ENCODE measurements at regions not wholly inside any gene's neighbourhood (a gene's known extent, or its start where the extent isn't known, plus 50 kb on each side); places are given as distances from the start of the nearest gene placed in this dataset.
"Not testable (repeated sequence)": the region's sequence is repeated elsewhere in the genome, so short reads cannot be mapped to it uniquely, and the experiment has no call there.

DNA sequence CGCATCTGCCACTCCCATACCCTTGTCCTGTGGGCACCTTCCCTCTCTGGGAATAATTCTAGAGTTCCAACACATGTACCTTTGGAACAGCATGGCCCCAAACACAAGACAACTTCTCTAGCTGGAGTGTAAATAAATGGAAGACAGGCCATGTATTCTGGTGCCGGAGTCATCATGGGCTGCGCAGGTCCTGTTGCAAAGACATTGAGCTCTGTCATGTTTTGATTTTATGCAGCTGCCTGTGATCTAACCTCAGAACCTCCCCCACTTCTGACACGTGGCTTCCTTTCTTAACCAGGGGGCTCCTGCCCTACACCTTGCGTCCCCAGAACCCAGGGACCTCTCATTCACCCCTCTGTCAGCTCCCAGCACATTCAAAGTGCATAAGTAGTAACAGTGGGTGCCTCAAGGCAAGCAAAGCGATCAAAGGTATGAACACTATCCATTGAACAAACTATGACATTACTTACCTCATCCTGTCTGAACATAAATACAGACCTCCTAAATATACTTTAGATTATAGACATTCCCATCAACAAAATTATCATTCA is 219.9 kb downstream of the FGFR2 start:
- no peak for DNase-seq (ENCODE audit: low spot score)

DNA sequence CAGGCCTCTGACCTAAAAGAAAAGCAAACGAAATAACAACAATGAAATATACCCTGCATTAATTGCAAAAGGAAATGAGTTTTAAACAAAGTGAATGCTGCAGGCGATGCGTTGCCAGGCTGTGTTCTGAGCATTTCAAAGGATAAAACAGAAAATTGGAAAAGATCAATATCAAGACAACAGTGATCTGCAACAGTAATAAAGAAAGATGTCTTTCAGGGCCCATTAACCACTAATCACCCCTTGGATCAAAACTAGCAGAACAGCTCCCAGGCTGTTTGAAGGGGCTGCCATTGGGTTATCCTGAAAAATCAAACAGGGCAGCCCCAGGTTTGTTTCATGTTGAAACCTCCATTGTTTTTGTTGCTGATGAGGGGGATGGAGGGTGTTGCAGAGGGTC is 219.2 kb downstream of the FGFR2 start:
- no peak for DNase-seq (ENCODE audit: low spot score)

DNA sequence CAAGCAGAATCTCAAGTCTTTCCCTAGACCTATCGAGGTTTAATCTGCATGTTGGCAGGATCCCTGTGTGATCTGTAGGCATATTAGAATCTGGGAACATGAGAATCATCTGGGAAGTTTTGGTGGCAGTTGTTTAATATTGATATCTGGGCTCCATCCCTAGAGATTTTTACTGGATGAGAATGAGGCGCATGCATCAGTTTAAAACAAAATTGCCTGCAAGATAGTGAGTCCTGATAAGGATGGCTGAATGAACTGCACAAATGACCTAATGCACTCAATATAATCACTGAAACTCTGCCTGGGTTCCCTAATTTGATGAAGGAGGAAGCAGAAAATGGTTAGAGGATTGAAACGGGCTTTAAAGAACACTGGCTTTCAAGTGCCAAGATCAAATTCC is 218.0 kb downstream of the FGFR2 start:
- DNase-seq (ENCODE audit: low spot score) = no peak

DNA sequence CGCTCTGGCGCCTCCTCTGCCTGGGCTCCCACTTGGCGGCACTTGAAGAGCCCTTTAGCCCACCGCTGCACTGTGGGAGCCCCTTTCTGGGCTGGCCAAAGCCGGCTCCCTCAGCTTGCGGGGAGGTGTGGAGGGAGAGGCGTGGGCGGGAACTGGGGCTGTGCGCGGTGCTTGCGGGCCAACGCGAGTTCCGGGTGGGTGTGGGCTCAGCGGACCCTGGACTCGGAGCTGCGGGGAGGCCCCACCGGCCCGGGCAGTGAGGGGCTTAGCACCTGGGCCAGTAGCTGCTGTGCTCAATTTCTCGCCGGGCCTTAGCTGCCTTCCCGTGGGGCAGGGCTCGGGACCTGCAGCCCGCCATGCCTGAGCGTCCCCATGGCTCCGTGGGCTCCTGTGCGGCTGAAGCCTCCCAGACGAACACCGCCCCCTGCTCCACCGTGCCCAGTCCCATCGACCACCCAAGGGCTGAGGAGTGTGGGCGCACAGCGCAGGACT is 216.2 kb downstream of the FGFR2 start:
- DNase-seq (ENCODE audit: low spot score) = not testable (repeated sequence)

DNA sequence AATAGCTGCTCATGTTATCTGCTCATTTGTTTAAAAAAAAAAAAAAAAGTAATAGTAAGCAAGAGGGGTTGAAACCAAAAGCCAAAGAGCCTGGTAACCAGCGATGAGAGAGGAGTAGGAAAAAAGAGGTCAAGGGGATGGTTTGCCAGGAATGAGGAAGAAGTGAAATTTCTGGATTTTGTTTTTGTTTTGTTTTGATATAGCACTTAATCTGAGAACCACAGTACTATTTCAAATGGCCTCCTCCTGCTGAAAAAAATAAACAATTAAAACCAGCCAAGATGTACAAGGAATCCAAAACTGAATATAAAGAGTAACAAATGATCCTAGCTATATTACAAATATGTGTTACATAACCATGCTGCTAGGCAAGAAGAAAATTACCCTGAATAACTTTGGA is 213.1 kb downstream of the FGFR2 start:
- DNase-seq (ENCODE audit: low spot score) = no peak

DNA sequence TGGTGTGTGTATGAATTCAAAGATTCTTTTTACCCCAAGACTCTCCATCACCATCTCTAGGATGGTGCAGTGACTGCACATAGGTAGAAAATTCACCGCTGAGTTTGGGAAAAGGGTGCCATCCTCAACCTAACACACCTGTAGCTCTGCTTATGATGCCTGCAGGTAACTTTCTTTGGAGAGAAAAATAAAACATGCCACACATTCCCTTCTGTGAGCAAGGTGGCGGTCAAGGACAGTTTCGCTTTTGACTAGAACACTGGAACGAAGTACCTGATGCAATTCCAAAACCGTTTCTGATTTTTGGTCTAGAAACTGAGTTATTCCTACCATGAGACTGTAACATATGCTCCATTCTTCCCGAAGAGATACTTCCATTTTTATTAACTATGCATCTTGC is 205.6 kb downstream of the FGFR2 start:
- DNase-seq (ENCODE audit: low spot score) = no peak

DNA sequence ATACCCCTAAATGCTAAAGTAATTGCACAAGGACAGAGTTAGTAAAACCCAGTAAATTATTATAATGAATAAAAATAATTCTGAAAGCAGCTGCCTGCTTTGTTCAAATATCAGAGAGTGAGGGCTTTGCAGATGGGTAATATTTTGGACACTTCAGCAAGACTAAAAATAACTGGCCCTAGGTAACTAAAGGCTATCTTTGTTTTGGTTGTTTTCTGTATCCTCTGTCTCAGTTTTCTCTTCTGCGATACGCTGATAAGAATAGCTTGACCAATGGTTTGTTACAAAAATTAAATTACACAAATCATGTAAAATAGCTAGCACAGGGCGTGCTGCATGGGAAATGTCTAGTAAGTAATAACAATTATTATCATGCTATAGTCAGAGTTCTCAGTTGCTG is 204.7 kb downstream of the FGFR2 start:
- no peak for DNase-seq (ENCODE audit: low spot score)

DNA sequence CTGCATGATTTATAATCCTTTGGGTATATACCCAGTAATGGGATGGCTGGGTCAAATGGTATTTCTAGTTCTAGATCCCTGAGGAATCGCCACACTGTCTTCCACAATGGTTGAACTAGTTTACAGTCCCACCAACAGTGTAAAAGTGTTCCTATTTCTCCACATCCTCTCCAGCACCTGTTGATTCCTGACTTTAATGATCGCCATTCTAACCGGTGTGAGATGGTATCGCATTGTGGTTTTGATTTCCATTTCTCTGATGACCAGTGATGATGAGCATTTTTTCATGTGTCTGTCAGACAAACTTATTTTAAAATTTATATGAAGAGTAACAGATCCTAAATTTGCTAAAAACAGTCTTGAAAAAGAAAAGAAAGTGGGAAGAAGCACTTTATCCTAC is 197.7 kb downstream of the FGFR2 start:
- DNase-seq (ENCODE audit: low spot score) = not testable (repeated sequence)

DNA sequence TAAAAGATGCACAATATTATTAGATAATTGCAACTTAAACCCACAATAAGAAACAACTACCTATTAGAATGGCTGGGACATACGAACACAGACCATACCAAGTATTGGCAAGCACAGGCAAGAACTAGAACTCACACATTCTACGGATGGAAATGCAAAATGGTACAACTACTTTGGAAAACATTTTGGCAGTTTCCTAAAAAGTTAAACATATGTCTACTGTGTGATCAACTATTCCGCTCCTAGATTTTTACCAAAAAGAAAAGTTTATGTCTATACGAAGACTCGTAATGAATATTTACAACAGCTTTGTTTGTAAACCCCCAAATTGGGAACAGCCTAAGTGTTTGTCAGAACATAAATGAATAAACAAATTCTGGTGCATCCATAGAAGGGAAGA is 194.7 kb downstream of the FGFR2 start:
- DNase-seq (ENCODE audit: low spot score) = no peak

DNA sequence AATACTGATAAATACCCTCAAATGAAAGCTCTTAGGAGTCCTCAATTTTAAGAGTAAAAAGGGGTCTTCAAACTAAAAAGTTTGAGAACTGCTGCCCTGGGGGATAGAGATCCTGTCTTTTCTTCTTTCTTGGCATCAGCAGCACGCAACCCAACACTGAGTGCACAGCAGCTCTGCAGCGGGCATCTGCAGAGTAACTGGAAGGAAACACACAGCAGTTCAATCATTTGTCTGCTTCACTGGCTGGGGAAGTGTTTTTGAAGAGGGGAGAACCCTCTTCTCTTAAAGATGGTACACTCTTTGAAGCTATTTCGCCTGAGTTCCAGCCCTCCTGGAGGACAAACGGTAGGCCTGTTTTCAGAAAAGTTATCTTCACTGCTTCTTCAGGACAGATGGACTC is 193.6 kb downstream of the FGFR2 start:
- DNase-seq (ENCODE audit: low spot score) = no peak

DNA sequence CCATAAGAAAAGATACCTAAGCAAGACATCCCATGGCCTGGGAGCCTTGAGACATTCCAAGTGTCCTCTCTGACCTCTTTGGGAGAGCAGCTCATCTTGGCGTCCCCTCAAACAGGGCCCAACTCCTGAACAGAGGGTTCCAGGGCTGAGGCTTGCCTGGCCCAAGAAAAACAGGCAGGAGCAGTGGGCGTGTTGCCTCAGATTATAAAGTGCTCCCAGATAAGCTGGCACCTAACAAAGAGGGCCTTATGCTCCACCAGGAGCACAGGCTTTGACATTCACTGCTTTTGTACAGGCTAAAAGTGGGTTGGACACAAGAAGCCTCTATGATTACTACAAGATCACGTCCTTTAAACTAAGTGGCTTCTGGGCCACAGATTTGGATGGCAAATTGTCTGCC is 193.1 kb downstream of the FGFR2 start:
- no peak for DNase-seq (ENCODE audit: low spot score)

DNA sequence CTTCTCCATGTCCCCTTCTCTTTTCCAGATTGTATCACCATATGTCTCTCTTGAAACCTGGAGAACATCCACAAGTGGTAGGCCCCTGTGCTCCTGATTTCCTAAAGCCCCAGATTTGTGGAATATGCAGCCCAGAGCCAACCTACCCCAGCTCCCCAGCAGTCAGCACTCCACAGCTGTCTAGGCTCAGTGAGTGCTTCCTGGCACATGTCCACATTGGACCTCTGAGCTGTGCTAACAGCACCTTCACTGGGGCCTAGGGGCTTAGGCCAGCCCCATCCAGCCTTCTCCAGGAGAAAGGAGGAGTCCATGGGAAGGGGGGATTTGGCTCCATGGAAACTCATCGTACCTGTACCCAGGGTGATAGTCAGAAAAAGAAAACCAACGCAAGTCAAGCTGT is 192.7 kb downstream of the FGFR2 start:
- no peak for DNase-seq (ENCODE audit: low spot score)

DNA sequence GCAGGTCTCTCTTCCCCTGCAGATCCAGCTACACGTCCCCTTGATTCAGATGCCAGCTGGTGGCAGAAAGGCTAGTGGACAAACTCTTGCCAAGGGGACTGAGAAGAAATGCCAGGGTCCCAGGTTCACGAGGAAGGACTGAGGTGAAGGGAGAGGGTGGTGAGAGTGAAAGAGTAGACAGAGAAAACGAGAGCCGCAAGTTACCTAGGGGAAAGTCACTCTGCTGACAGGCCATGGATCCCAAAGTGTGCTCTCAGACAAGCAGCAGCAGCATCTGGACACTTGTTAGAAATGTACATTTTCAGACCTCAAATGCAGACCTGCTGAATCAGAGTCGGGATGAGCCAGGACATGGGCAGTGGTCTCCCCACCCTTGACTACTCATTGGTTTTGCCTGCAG is 192.3 kb downstream of the FGFR2 start:
- DNase-seq (ENCODE audit: low spot score) = no peak

DNA sequence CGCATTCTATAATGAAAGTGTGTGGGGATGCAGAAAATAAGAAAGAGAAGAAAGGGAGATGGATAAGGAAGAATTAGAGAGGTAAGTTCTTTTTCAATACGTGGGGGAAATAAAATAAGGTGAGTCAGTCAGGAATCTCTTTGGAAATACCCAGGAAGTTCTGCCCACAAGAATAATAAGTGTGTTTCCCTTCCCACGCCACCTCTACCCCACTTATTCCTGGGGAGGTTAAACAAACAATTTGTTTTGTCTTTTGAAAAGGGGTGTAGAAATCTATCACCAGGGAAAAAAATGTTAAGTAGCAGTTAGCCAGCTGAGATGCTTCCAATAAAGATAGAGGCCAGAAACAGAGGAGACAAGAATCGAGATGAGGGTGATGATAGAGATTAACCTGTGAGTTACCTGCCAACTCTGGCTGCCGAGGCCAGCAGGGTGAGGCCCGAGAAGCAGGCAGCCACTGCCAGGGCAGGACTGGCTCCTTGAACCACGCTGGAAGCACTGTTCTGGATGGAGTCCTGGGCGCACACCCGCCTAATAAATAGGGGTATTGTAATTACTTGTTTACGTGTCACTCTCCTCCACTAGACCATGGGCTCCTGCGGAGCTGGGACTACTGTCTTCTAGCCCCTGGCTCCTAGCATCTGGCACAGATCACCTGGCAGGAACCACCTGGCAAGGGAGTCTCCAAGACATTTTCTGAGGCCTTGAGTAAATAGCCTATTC is 191.3 kb downstream of the FGFR2 start:
- DNase-seq (ENCODE audit: low spot score) = no peak

DNA sequence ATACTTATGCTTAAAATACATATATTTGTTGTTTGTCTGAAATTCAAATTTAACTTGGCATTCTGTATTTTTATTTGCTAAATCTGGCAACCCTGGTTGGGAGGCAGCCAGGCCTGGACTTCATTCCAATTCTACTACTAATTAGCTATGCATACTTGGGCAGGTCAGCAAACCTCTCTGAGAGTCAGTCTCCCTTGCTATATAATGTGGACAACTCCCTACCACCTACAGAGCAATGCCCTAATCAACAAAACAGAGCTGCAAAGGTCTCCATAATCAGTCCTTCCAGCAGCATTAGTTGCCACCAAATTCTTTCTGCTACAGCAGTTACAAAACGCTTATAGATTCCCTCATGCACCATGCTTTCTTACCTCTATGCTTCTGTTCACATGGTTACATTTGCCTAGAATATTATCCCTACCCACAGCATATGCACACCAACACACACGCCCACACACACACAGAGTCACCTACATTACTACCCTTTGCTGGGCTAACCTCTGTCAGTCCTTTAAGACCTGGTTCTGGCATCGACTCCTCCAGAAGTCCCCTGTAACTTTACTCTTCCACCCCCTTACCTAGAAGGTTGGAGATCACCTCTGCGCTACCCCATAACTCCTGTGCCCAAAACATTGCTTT is 188.7 kb downstream of the FGFR2 start:
- no peak for DNase-seq (ENCODE audit: low spot score)

DNA sequence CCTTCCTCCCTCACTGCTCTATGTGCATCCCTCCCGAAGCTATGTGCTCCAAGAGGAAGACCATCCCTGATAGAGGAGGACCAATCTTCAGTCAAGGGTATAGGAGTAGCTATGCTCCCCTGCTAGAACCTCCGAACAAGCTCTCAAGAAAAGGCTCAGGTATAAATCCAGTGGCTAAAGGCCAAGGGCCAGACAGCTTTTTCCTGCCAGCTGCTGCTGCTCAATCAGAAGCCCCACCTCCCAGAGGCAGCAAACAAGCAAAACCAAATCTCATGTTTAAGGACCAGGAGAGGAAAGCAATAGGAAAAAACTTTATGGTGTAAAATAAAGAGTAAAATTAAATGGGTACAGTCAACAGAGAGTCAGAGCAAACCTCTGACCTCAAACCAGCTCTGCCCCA is 187.2 kb downstream of the FGFR2 start:
- DNase-seq (ENCODE audit: low spot score) = no peak

DNA sequence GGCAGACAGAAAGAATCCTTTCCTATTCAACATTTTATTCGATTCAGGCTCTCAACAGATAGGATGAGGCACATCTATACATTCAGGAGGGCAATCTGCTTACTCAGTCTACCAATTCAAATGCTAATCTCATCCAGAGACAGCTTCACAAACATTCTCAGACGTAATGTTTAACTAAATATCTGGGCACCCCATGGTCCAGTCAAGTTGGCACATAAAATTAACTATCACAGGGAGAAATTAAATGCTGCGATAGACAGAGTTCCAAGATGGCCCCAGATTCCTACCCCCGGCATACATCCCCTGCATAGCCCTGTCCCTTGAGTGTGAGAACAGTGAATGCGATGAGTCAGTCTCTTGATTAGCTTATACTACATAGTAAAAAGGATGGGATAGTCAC is 184.3 kb downstream of the FGFR2 start:
- no peak for DNase-seq (ENCODE audit: low spot score)

DNA sequence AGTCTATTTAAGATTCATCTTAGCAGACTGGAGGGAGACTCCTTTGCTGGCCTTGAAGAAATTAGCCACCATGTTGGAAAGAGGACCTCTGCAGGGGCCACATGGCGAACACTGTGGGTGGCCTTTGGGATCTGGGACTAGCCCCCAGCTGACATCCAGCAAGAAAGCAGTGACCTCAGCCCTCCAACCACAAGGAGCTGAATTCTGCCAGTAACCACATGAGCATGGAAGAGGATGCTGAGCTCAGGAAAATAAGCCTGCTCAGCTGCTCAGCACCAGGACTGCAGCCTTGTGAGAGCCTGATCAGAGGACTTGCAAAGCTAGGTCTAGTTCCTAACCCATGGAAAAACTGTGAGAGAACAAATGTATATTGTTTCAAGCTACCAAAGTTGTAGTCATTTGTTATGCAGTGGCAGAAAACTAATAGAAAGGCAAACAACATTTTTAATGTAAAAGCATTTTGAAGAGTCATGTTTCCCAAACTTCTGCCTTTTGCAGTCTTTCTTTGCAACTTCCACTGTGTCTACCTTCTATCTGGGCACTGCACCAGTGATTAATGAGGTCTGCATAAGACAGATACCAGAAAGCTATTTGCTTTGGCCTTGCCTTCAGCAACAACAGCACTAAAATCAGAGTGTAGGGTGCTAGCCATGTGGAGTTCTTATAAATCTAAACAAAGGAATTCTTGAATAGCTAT is 183.7 kb downstream of the FGFR2 start:
- DNase-seq (ENCODE audit: low spot score) = no peak

DNA sequence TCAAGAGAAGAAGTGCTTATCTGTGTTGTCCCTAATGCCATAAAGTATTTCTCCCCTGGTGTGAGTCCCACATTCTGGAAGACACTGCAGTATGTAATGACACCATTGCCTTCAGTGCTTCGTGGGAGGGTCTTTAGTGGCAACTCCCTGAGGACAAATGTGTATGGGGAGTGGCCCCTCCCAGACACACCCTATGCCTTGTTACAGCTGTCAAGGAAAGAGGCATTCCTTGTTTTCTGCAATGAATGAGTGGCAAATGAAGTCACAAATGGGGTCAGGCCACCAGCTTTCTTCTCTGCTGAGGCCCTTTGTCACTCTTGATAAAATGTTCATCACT is 183.2 kb downstream of the FGFR2 start:
- DNase-seq (ENCODE audit: low spot score) = no peak

DNA sequence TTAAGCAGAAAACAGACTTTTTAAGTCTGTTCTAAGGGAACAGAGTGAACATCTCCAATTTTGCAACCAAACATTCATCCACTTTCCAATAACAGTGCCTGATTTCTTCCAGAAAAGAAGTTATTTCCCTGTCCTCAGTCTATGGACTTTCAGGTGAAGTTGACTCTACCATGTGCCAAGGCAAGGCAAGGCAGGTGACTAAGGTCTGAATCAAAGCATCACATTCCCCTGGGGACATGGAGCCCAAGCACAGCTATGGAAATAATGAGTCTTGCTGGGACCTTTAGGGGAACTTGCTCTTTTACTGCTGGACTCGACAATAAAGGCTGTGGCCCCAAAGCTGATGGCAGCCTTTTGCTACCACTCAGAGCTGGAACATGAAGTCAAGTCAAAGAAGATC is 182.2 kb downstream of the FGFR2 start:
- DNase-seq (ENCODE audit: low spot score) = no peak

DNA sequence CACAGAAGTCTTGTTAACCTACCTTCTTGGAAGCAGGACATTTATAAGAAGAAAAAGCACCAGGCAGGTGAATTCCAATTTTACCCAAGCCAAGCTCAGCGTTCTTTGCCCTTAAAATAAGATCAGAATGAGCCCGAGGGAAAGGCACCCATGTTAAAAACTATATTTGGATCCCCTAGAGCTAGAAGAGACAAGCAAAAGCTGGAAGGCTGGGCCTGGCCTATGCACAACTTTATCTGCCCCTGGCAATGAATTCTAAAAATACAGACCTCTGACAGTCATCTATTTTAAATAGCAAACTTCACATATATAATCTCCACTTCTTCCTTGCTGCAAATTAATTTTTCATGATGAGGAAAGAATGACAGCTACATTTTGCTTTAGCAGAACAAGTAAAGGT is 180.9 kb downstream of the FGFR2 start:
- DNase-seq (ENCODE audit: low spot score) = no peak

DNA sequence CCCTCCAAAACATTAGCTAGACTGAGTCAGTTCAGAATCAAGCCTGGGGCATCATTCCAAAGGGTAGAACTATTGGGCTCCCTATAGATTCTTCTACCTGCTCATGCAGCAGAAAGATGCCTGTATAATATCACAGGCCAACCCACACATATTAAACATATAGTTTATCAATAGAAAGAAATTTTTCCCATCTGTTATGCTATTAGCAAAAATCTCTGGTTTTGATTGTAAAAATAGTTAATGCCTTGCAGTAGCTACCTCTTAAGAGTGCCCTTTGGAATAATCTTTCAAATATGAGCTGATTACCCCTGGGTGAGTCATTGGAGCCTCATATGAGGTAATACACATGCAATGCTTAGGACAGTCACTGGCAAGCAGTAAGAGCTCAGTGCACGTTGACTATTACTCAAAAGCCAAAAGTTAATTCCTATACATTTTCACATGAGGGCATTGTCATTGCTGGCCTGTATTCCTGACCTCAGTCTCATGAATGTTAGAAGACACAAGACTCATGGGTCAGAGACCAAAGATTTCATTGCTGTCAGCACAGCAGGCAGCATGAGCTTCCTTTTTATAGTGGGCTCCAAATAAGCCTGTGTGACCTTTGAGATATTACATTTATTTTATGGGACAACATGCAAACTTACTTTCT is 180.0 kb downstream of the FGFR2 start:
- DNase-seq (ENCODE audit: low spot score) = no peak
